Peyer's patch (tissue), 4 donors: ENCODE measurements at regions not wholly inside any gene's neighbourhood (a gene's known extent, or its start where the extent isn't known, plus 50 kb on each side); places are given as distances from the start of the nearest gene placed in this dataset.

ENCODE experiments used
- POLR2A ChIP-seq, 2 donors: fragments of 450-650 bp; IDR thresholded peaks; one replicate each; pipeline ENCODE4 v1.5.1; 2017; ENCODE audit warnings: antibody characterized with exemption in 2 of 2, mild to moderate bottlenecking in 2 of 2, moderate library complexity in 2 of 2
- TF ChIP-seq, protein P1 (sequence below), 6 experiments: fragments of 450-650 bp in 4 of 6; fragments of 200-600 bp in 2 of 6; sonication (generic) in 1 of 6; IDR thresholded peaks; one replicate each; pipeline ENCODE4 v1.5.1; 2017 to 2019; ENCODE audit warnings: antibody characterized with exemption in 6 of 6, mild to moderate bottlenecking in 3 of 6, moderate library complexity in 1 of 6

DNA sequence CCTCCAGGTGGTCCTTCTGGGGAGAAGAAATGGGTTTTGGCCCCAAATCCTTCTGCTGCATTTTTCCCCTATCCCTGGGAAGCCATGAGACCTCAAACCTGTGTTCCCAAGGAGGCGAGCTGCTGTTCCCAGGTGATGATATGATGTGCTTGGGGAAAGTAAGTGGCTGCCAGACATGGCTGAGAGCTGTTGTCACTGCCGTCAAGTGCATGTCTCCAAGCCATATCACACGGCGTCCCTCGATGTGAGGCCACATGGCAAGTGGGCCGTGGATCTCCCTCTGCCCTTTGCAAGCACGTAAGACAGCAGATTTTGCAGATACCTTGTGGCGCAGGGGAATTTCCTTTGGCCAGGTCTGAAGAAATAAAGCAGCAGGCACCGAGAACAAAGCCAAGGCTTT, 103.7 kb upstream of the CD93 start:
- no peak for TF ChIP-seq POLR2A (IDR thresholded peaks at IDR 0.05)
- TF ChIP-seq, protein P1, sequence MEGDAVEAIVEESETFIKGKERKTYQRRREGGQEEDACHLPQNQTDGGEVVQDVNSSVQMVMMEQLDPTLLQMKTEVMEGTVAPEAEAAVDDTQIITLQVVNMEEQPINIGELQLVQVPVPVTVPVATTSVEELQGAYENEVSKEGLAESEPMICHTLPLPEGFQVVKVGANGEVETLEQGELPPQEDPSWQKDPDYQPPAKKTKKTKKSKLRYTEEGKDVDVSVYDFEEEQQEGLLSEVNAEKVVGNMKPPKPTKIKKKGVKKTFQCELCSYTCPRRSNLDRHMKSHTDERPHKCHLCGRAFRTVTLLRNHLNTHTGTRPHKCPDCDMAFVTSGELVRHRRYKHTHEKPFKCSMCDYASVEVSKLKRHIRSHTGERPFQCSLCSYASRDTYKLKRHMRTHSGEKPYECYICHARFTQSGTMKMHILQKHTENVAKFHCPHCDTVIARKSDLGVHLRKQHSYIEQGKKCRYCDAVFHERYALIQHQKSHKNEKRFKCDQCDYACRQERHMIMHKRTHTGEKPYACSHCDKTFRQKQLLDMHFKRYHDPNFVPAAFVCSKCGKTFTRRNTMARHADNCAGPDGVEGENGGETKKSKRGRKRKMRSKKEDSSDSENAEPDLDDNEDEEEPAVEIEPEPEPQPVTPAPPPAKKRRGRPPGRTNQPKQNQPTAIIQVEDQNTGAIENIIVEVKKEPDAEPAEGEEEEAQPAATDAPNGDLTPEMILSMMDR (IDR thresholded peaks at IDR 0.05), result no peak
